ENCODE measurements at regions not wholly inside any gene's neighbourhood (a gene's known extent, or its start where the extent isn't known, plus 50 kb on each side); places are given as distances from the start of the nearest gene placed in this dataset.

GRCh38 chr16:49970797-49971431, 54.1 kb upstream of the CNEP1R1 start:
- H3K9me3 ChIP-seq (ENCODE audit: control insufficient read depth in 2 of 2, low read length in 2 of 2), result peaks cover 0 to 1% of the 10 kb centered on the region in 2 experiments
- DNase-seq (no peak), ATAC-seq (ENCODE audit: low read depth in 2 of 2) (no peak)
- peaks cover 12% of the 10 kb centered on the region for H3K27me3 ChIP-seq (ENCODE audit: control insufficient read depth, insufficient read depth, low read length)
- peaks cover 0 to 3% (median 0%) of the 10 kb centered on the region in 7 donors for H3K9me3 Mint-ChIP-seq
- no peak overlapping the region for H3K27ac Mint-ChIP-seq
- H3K4me1 Mint-ChIP-seq, result no peaks in the 10 kb centered on the region
- H3K4me3 ChIP-seq (ENCODE audit: low read depth, low read length), result no peak overlapping the region
- no peaks in the 10 kb centered on the region for H3K36me3 Mint-ChIP-seq
- no peaks in the 10 kb centered on the region for H3K36me3 ChIP-seq (ENCODE audit: control insufficient read depth, insufficient read depth, low read length)
- no peak overlapping the region for H3K4me3 Mint-ChIP-seq
- peaks cover 28% of the 10 kb centered on the region for H3K27me3 Mint-ChIP-seq
- H3K4me1 ChIP-seq (ENCODE audit: control insufficient read depth, insufficient read depth, low read length, poor library complexity, severe bottlenecking), result no peaks in the 10 kb centered on the region
- no peak overlapping the region for H3K27ac ChIP-seq (ENCODE audit: insufficient read depth, low read length, poor library complexity, severe bottlenecking)

- no peaks in the 10 kb centered on the region for H3K4me1 ChIP-seq (ENCODE audit: control insufficient read depth, insufficient read depth, low read length, poor library complexity, severe bottlenecking)
- H3K27me3 Mint-ChIP-seq, result peaks cover 23% of the 10 kb centered on the region
- DNase-seq, result no peak
- H3K27me3 ChIP-seq (ENCODE audit: control insufficient read depth, insufficient read depth, low read length), result peaks cover 12% of the 10 kb centered on the region
- no peak overlapping the region for H3K4me3 Mint-ChIP-seq
- no peaks in the 10 kb centered on the region for H3K36me3 ChIP-seq (ENCODE audit: control insufficient read depth, insufficient read depth, low read length)
- H3K27ac Mint-ChIP-seq, result no peak overlapping the region
- ATAC-seq (ENCODE audit: low read depth in 2 of 2), result no peak
- H3K27ac ChIP-seq (ENCODE audit: insufficient read depth, low read length, poor library complexity, severe bottlenecking), result no peak overlapping the region
- H3K4me3 ChIP-seq (ENCODE audit: low read depth, low read length), result no peak overlapping the region
- H3K36me3 Mint-ChIP-seq, result no peaks in the 10 kb centered on the region
- no peaks in the 10 kb centered on the region for H3K4me1 Mint-ChIP-seq
- H3K9me3 Mint-ChIP-seq, result peaks cover 0 to 2% (median 0%) of the 10 kb centered on the region in 7 donors
- H3K9me3 ChIP-seq (ENCODE audit: control insufficient read depth in 2 of 2, low read length in 2 of 2), result peaks cover 0 to 2% of the 10 kb centered on the region in 2 experiments
These were observed 52.7 kb upstream of the CNEP1R1 start for GRCh38 chr16:49972280-49972679.

- H3K27me3 ChIP-seq (ENCODE audit: control insufficient read depth, insufficient read depth, low read length), result peaks cover 12% of the 10 kb centered on the region
- no peaks in the 10 kb centered on the region for H3K36me3 ChIP-seq (ENCODE audit: control insufficient read depth, insufficient read depth, low read length)
- Mint-ChIP-seq H3K27me3 (peaks cover 23% of the 10 kb centered on the region), H3K36me3 (no peaks in the 10 kb centered on the region), H3K4me3 (no peak overlapping the region), H3K4me1 (no peaks in the 10 kb centered on the region), H3K27ac (peak overlapping the region in 2 of 3 donors; percentile 72 to 73), H3K9me3 (peaks cover 0 to 7% (median 0%) of the 10 kb centered on the region in 7 donors)
- DNase-seq (no peak), ATAC-seq (ENCODE audit: low read depth in 2 of 2) (no peak)
- H3K4me1 ChIP-seq (ENCODE audit: control insufficient read depth, insufficient read depth, low read length, poor library complexity, severe bottlenecking), result no peaks in the 10 kb centered on the region
- no peak overlapping the region for H3K4me3 ChIP-seq (ENCODE audit: low read depth, low read length)
- H3K27ac ChIP-seq (ENCODE audit: insufficient read depth, low read length, poor library complexity, severe bottlenecking), result no peak overlapping the region
- peaks cover 0 to 4% of the 10 kb centered on the region in 2 experiments for H3K9me3 ChIP-seq (ENCODE audit: control insufficient read depth in 2 of 2, low read length in 2 of 2)
These were observed 52.1 kb upstream of the CNEP1R1 start for GRCh38 chr16:49972961-49973360.
